H54 (cell line): ENCODE measurements at regions not wholly inside any gene's neighbourhood (a gene's known extent, or its start where the extent isn't known, plus 50 kb on each side); places are given as distances from the start of the nearest gene placed in this dataset.
"Not testable (repeated sequence)": the region's sequence is repeated elsewhere in the genome, so short reads cannot be mapped to it uniquely, and the experiment has no call there.

Experiments
- DNase-seq: peaks from one replicate; pipeline ENCODE4 v3.0.0; 2011; ENCODE audit warnings: low spot score, mixed read lengths; ENCODE audit not compliant: insufficient read length
- FAIRE-seq: peaks from 3 replicates; lab custom pipeline; 2011; peaks lifted over from hg19 to GRCh38; lab: Jason Lieb, UNC
- POLR2A ChIP-seq: IDR thresholded peaks from 2 replicates; pipeline ENCODE4 v1.6.1; 2011; ENCODE audit warnings: low read depth, mild to moderate bottlenecking, low read length

DNA sequence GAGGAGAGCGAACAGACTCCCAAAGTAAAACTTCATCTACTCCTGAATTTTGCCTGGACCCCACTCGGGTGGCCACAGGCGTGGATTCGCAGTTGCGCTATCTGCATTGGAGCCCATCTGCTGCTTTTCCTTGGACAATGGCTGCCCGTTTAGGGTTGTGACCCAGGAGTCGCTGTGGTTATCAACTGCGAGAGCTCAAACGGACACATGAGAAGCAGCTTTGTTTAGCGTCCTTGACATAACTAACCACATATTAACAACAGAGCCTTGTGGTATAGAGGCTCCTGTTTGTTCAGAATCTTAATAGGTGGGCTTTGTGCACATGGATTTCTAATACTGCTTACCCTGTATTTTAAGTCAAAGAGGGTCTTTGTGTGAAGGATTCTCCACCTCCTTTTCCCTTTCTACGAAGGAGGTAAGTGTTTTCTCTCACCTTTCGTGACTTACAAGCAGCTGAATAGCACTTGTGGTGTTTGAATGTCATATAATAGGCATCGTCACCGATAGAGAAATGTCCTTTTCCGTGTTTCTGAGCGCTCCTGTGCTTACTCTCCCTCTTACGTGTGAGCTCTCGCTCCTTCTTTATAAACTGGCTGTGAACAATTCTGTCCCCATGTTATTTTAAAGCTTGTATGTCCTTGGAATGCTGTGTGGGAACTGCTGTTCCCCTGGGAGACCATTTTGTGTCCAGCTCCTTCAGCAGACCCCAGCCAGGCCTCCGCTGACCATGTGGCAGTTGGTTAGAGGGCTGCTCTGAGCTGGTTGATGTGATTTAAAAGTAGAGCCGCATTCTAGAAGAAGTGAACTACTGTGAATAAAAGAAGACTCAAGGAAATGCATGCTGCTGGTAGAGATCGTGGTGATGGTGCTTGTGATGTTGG is 441.4 kb downstream of the RPS6KC1 start:
- no peak for DNase-seq
- TF ChIP-seq POLR2A, result no peak
- FAIRE-seq, result no peak

DNA sequence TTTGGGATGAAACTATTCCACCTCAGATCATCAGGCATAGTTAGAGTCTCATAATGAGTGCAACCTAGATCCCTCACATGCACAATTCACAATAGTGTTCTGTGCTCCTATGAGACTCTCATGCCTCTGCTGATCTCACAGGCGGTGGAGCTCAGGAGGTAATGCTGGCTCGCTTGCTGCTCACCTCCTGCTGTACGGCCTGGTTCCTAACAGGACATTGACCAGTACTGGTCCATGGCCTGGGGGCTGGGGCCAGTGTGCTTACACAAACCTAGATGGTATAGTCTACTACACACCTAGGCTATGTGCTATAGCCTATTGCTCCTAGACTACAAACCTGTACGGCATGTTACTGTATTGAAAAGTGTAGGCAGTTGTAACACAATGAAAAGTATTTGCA is 448.4 kb downstream of the RPS6KC1 start:
- DNase-seq (no peak), FAIRE-seq (no peak)
- no peak for TF ChIP-seq POLR2A

DNA sequence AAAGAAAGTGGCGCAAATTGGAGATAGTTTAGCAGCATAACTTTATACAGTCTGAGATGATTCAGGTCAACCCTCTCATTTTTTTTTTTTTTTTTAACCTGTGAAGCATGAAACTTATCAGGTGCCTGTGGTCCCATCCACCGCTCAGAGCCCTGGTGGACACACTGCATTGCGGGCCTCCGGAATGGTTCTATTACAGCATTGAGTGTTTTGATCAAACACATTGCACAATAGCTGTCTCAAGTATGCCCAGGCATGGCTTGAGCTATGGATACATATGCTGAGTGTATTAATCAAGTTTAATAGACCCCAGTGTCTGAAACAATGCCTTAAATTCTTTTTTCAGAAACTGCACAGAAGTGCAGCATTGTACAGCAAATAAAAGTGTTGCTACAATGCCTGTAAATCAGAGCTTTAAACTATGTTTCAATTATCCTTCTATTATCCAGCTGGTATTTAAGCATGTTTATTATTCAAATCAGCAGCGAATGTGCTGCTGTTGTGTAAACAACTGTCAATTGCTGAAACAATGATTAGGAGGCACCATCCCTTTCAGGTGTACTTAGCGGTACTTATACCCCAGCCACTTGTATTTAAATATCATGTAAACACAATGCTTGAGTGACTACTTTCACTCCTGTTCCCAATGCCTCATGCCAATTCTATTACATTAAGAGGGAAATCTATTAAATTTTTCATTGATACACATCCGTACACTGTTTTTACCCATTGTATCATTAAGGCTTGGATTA is 456.6 kb downstream of the RPS6KC1 start:
- no peak for TF ChIP-seq POLR2A
- FAIRE-seq (no peak), DNase-seq (no peak)

DNA sequence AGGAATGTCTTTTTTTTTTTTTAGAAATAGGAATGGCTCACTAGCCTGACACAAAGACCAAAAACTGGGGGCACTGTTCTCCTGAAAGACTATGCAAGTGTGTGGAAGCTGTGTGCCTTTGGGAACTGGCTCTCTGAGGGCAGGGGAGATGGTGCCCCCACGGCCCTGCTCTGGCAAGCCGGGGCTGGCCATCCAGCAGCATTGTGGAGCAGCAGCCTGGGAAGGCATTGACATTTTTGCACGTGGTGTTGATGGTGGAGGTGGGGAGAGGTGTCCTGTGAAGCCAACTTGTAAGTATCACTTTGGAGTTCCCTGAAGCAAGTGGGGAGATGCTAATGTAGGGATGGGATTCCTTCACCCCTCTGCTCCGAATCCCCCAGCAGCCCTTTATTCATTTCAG is 460.1 kb downstream of the RPS6KC1 start:
- DNase-seq (no peak), FAIRE-seq (no peak)
- no peak for TF ChIP-seq POLR2A

DNA sequence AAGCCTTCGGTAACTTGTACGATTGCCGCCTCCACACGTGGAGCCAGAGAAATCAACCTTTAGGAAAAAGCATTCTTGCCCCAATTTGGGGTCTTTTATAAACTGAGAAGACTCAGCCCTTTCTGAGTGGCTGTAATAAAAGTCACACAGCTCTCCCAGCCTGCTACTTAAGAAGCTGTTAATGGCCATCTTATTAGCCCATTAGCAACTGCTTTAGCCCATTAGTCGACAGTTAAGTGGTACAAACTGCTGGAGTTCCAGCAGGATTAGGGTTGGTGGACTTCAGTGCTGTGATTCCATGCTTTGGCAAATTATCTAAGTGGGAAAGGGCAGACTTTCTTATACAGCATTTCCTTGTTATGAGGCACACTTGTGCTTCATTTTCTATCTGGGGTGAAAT is 461.3 kb downstream of the RPS6KC1 start:
- TF ChIP-seq POLR2A, result no peak
- no peak for FAIRE-seq
- no peak for DNase-seq

DNA sequence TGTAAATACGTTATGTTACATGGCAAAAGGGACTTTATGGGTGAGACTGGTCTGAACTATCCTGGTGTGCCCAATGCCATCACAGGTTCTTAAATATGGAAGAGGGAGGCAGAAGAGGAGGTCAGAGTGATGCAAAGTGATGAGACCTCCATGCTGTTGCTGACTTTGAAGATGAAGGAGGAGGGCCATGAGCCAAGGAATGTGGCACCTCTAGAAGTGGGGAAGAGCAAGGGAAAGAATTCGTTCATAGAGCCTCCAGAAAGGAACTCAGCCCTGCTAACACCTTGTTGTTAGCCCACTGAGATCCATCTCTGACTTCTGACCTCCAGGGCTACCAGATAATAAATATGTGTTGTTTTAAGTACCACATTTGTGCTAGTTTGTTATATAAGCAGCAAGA is 462.0 kb downstream of the RPS6KC1 start:
- TF ChIP-seq POLR2A, result no peak
- DNase-seq, result no peak
- FAIRE-seq, result no peak

DNA sequence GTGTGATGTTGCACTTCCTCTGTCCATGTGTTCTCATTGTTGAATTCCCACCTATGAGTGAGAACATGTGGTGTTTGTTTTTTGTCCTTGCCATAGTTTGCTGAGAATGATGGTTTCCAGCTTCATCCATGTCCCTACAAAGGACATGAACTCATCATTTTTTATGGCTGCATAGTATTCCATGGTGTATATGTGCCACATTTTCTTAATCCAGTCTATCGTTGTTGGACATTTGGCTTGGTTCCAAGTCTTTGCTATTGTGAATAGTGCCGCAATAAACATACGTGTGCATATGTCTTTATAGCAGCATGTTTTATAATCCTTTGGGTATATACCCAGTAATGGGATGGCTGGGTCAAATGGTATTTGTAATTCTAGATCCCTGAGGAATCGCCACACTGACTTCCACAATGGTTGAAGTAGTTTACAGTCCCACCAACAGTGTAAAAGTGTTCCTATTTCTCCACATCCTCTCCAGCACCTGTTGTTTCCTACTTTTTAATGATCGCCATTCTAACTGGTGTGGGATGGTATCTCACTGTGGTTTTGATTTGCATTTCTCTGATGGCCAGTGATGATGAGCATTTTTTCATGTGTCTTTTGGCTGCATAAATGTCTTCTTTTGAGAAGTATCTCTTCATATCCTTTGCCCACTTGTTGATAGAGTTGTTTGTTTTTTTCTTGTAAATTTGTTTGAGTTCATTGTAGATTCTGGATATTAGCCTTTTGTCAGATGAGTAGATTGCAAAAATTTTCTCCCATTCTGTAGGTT is 463.6 kb downstream of the RPS6KC1 start:
- DNase-seq, result not testable (repeated sequence)

DNA sequence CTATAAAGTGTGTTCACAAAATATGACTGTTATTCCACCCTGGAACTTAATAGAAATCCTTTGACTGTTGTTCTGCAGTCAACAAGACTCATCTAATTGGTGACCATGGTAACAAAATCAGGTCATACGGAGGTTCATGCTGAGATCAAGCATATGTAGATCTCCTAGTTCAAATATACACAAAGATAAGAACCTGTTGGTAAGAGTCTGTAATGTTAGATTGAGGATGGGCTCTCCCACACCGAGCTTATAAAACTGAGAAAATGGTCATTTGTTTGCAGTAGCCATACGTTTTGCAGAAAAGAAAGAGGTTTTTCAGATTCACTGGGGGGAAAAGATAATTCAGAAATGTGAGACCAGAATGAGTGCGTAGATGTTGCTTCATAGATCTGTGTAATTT is 468.1 kb downstream of the RPS6KC1 start:
- DNase-seq (no peak), FAIRE-seq (no peak)
- TF ChIP-seq POLR2A, result no peak

More for the DNA sequence above, 463.6 kb downstream of the RPS6KC1 start:
- FAIRE-seq, result not testable (repeated sequence)

DNA sequence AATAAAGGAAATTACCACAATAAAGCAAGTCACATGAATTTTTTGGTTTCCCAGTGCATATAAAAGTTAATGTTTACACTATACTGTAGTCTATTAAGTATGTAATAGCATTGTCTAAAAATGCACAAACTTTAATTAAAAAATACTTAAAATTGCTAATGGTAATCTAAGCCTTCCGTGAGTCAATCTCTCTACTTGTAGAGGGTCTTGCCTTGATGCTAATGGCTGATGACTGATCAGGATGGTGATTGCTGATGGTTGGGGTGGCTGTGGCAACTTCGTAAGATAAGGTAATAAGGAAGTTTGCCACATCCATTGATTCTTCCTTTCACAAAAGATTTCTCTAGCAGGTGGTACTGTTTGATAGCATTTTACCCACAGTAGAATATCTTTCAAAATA is 466.6 kb upstream of the PROX1 start:
- no peak for FAIRE-seq
- DNase-seq, result no peak
- no peak for TF ChIP-seq POLR2A

DNA sequence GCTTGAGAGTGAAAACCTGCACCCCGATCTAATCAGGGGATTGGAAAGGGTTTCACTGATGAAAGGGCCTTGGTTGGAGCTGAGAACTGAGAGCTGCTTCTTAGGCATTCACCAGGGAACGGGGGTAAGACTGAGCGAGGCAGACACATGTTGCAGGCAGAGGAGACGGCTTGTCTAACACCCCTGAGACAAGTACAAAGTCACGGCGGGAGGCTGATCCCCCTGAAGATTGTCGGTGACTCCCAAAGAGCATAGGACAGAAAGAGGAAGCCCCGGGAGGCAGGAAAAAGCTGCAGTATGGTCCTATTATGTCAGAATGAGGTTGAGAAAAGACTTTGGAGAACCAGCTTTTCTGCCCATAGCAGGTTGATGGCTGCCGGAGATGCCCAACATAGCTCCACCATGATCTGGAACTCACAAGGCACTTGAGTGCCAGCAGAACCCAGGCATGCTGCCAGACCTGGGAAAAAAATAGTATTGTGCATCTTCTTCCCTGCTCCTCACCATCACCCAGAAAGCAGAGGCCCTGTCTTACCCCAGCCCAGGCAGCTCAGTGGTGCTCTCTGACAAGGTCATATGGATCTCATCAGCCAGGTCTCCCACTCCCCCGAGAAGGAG is 463.9 kb upstream of the PROX1 start:
- TF ChIP-seq POLR2A, result no peak
- FAIRE-seq, result no peak
- DNase-seq, result no peak

DNA sequence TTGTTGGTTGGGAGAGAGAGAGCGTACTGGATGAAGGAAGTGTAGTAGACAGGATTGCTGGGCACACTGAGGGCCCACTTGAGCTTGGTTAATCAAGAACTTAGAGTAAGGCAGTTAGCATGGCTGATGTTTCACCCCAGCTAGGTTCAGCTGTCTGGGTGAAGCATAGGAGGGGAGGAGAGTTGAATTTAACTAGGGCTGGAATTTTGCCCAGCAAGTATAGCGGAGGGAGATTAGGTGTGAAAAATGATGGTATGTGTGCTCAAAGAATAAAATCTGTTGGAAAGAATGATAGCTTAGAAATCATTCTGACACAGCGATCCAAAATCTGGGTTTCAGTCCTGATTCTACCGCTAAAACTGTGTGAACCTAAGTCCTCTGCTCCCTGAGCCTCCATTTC is 461.5 kb upstream of the PROX1 start:
- FAIRE-seq (no peak), DNase-seq (no peak)
- TF ChIP-seq POLR2A, result no peak

DNA sequence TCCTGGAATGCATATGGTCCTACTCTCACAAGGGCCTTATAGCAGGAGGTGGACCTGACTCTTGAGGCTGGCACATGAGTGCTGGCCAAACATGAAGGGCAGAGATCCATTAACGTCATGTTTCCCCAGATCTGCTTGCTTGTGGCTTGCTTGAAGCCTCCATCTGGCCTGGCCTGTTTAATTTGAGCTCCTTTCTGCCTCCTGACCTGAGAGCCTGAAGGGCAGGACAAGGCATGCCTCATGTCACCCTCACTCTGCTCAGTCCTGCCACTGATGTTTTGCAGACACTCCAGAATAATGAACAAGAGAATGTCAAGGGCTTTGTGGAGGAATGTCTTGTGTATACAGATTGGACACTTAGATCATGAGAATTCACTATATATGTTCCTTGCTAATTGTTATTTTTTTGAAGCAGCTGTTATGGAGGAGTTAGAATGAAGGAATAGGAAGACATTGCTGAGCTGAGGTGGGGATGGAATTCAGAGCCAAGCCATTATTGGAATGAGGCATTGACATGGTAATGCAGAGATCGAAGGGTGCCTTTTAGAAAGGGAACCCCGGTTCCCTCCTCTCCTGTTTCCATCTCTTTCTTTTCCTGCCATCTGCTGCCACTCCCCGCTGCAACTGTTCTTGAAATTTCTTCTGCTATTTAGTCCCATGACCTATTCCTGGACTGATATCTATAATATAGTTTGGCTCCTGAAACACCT is 457.0 kb upstream of the PROX1 start:
- FAIRE-seq, result no peak
- TF ChIP-seq POLR2A, result no peak
- DNase-seq, result no peak
